HG02840 (cell line): ENCODE measurements at regions not wholly inside any gene's neighbourhood (a gene's known extent, or its start where the extent isn't known, plus 50 kb on each side); places are given as distances from the start of the nearest gene placed in this dataset.
"Not testable (repeated sequence)": the region's sequence is repeated elsewhere in the genome, so short reads cannot be mapped to it uniquely, and the experiment has no call there.

ENCODE experiments used
- ATAC-seq: cut with Tn5 transposase; IDR thresholded peaks from one replicate; pipeline ENCODE4 v1.9.1; 2021; ENCODE audit warnings: mild to moderate bottlenecking, moderate library complexity, moderate number of reproducible peaks; ENCODE audit not compliant: unreplicated experiment, low FRiP score

- ATAC-seq, result no peak
These were observed 327.1 kb upstream of the DDI1 start for GRCh38 chr11:103709371-103709770.

GRCh38 chr11:103714246-103714645 lies 322.2 kb upstream of the DDI1 start:
- no peak for ATAC-seq

- no peak for ATAC-seq
These were observed 320.1 kb upstream of the DDI1 start for GRCh38 chr11:103716363-103716762.

- ATAC-seq, result no peak
These were observed 309.2 kb upstream of the DDI1 start for GRCh38 chr11:103727262-103727661.

- no peak for ATAC-seq
These were observed 306.8 kb upstream of the DDI1 start for GRCh38 chr11:103729617-103730016.

- no peak for ATAC-seq
These were observed 306.1 kb upstream of the DDI1 start for GRCh38 chr11:103730131-103730940.

- ATAC-seq, result no peak
These were observed 304.8 kb upstream of the DDI1 start for GRCh38 chr11:103731670-103732069.

- no peak for ATAC-seq
These were observed 302.6 kb upstream of the DDI1 start for GRCh38 chr11:103733889-103734288.

GRCh38 chr11:103735497-103736032 lies 300.9 kb upstream of the DDI1 start:
- ATAC-seq, result no peak

GRCh38 chr11:103736315-103737036 lies 300.0 kb upstream of the DDI1 start:
- ATAC-seq, result no peak

- no peak for ATAC-seq
These were observed 299.3 kb upstream of the DDI1 start for GRCh38 chr11:103737037-103737622.

GRCh38 chr11:103737747-103738146 lies 298.7 kb upstream of the DDI1 start:
- no peak for ATAC-seq

- ATAC-seq, result not testable (repeated sequence)
These were observed 297.2 kb upstream of the DDI1 start for GRCh38 chr11:103739074-103739796.

- ATAC-seq, result no peak
These were observed 291.8 kb upstream of the DDI1 start for GRCh38 chr11:103744496-103745153.

- no peak for ATAC-seq
These were observed 287.3 kb upstream of the DDI1 start for GRCh38 chr11:103749158-103749557.

GRCh38 chr11:103768816-103769215 lies 267.6 kb upstream of the DDI1 start:
- no peak for ATAC-seq

- no peak for ATAC-seq
These were observed 263.4 kb upstream of the DDI1 start for GRCh38 chr11:103773059-103773458.

GRCh38 chr11:103773537-103773936 lies 262.9 kb upstream of the DDI1 start:
- ATAC-seq, result no peak

- ATAC-seq, result no peak
These were observed 257.4 kb upstream of the DDI1 start for GRCh38 chr11:103779054-103779453.

- ATAC-seq, result no peak
These were observed 246.5 kb upstream of the DDI1 start for GRCh38 chr11:103789952-103790351.
